SK-N-SH treated with all-trans-retinoic acid at 6 μM for 48 hours (cell line): ENCODE measurements at regions not wholly inside any gene's neighbourhood (a gene's known extent, or its start where the extent isn't known, plus 50 kb on each side); places are given as distances from the start of the nearest gene placed in this dataset.

Experiments
- ARNTL ChIP-seq: fragments of 450-650 bp; formaldehyde crosslinking; IDR thresholded peaks from 2 replicates; pipeline ENCODE4 v1.5.0; 2020; ENCODE audit warnings: low read depth, mild to moderate bottlenecking, moderate library complexity, borderline replicate concordance
- CREB5 ChIP-seq: fragments of 250-450 bp; sonication (Bioruptor Pico); IDR thresholded peaks from 2 replicates; pipeline ENCODE4 v1.5.1; 2020; ENCODE audit warnings: low read depth, mild to moderate bottlenecking, moderate library complexity
- CSRNP3 ChIP-seq: fragments of 250-450 bp; sonication (Bioruptor Pico); IDR thresholded peaks from 2 replicates; pipeline ENCODE4 v1.5.1; 2021; ENCODE audit warnings: mild to moderate bottlenecking, moderate library complexity
- GLIS3 ChIP-seq: fragments of 250-450 bp; sonication (Bioruptor Pico); IDR thresholded peaks from 2 replicates; pipeline ENCODE4 v1.5.0; 2020; ENCODE audit warnings: mild to moderate bottlenecking, moderate library complexity
- ISL1 ChIP-seq: fragments of 250-450 bp; sonication (Bioruptor Pico); IDR thresholded peaks from 2 replicates; pipeline ENCODE4 v2.1.2; 2022; ENCODE audit warnings: mild to moderate bottlenecking, moderate library complexity
- OSR1 ChIP-seq: fragments of 250-450 bp; sonication (Bioruptor Pico); IDR thresholded peaks from 2 replicates; pipeline ENCODE4 v1.8.0; 2022; ENCODE audit warnings: moderate library complexity, mild to moderate bottlenecking, inconsistent platforms
- PATZ1 ChIP-seq: fragments of 250-450 bp; sonication (Bioruptor Pico); IDR thresholded peaks from 2 replicates; pipeline ENCODE4 v1.8.0; 2020; ENCODE audit warnings: mild to moderate bottlenecking, moderate library complexity, borderline replicate concordance
- RARB ChIP-seq: fragments of 250-450 bp; sonication (Bioruptor Pico); IDR thresholded peaks from 2 replicates; pipeline ENCODE4 v1.8.0; 2021; ENCODE audit warnings: mild to moderate bottlenecking, moderate library complexity
- SNAI2 ChIP-seq: fragments of 250-450 bp; sonication (Bioruptor Pico); IDR thresholded peaks from 2 replicates; pipeline ENCODE4 v1.5.0; 2020; ENCODE audit warnings: mild to moderate bottlenecking, moderate library complexity
- TOX ChIP-seq: fragments of 250-450 bp; sonication (Bioruptor Pico); IDR thresholded peaks from 2 replicates; pipeline ENCODE4 v1.8.0; 2021; ENCODE audit warnings: mild to moderate bottlenecking, moderate library complexity, borderline replicate concordance
- ZC3H10 ChIP-seq: fragments of 250-450 bp; sonication (Bioruptor Pico); IDR thresholded peaks from 2 replicates; pipeline ENCODE4 v1.5.1; 2021; ENCODE audit warnings: mild to moderate bottlenecking, moderate library complexity
- ZFP3 ChIP-seq: fragments of 250-450 bp; sonication (Bioruptor Pico); IDR thresholded peaks from 2 replicates; pipeline ENCODE4 v1.5.0; 2020; ENCODE audit warnings: mild to moderate bottlenecking, moderate library complexity
- ZFP30 ChIP-seq: fragments of 450-650 bp; formaldehyde crosslinking; IDR thresholded peaks from 2 replicates; pipeline ENCODE4 v1.5.0; 2022; ENCODE audit warnings: mild to moderate bottlenecking, moderate library complexity
- ZNF565 ChIP-seq: fragments of 450-650 bp; formaldehyde crosslinking; conservative IDR thresholded peaks from 2 replicates; pipeline ENCODE4 v1.5.0; 2020; ENCODE audit warnings: low read depth, mild to moderate bottlenecking, moderate library complexity

- no peak for TF ChIP-seq RARB
- no peak for TF ChIP-seq ZC3H10 (CRISPR knock-in tag)
- no peak for TF ChIP-seq SNAI2 (CRISPR knock-in tag)
- no peak for TF ChIP-seq ISL1
- TF ChIP-seq OSR1 (CRISPR knock-in tag): no peak
- no peak for TF ChIP-seq ZNF565 (CRISPR knock-in tag)
- no peak for TF ChIP-seq GLIS3
- no peak for TF ChIP-seq ZFP3
- TF ChIP-seq PATZ1: no peak
- TF ChIP-seq TOX: no peak
- TF ChIP-seq ZFP30 (CRISPR knock-in tag): no peak
- TF ChIP-seq ARNTL (CRISPR knock-in tag): no peak
- no peak for TF ChIP-seq CREB5 (CRISPR knock-in tag)
- TF ChIP-seq CSRNP3 (CRISPR knock-in tag): no peak
These were observed 169.9 kb downstream of the SHQ1 start for GRCh38 chr3:72678380-72678779.
